GM19455 (cell line): ENCODE measurements at regions not wholly inside any gene's neighbourhood (a gene's known extent, or its start where the extent isn't known, plus 50 kb on each side); places are given as distances from the start of the nearest gene placed in this dataset.
"Not testable (repeated sequence)": the region's sequence is repeated elsewhere in the genome, so short reads cannot be mapped to it uniquely, and the experiment has no call there.

ENCODE experiments used
- ATAC-seq: cut with Tn5 transposase; IDR thresholded peaks from one replicate; pipeline ENCODE4 v1.9.1; 2021; ENCODE audit not compliant: unreplicated experiment

DNA sequence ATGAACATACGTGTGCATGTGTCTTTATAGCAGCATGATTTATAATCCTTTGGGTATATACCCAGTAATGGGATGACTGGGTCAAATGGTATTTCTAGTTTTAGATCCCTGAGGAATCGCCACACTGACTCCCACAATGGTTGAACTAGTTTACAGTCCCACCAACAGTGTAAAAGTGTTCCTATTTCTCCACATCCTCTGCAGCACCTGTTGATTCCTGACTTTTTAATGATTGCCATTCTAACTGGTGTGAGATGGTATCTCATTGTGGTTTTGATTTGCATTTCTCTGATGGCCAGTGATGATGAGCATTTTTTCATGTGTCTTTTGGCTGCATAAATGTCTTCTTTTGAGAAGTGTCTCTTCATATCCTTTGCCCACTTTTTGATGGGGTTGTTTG, 493.0 kb upstream of the PIK3R1 start:
- not testable (repeated sequence) for ATAC-seq

DNA sequence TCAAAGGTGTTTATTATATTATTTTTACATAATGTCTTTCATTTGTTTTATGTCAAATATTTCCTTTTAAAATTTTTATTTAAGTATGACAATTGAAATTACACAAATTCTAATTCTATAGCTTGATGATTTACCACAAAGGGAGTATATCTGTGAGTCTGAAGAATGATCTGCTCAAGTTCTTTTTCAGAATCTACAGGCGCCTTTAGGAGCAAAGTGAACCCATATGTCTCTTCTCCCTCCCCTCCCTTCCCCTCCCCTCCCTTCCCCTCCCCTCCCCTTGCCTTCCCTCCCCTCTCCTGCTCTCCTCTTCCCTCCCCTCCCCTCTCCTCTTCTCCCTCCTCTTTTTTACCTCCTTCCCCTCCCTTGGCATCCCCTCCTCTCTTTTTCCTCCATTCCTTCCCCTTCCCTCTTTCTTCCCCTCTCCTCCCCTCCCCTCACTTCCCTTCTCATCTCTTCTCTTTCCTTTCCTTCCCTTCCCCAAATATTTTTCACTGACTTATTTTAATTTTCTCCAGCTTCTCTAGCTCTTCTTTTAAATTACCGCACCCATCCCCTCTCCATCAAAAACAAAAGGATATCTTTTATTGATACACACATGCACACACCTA, 495.3 kb upstream of the PIK3R1 start:
- ATAC-seq = no peak

DNA sequence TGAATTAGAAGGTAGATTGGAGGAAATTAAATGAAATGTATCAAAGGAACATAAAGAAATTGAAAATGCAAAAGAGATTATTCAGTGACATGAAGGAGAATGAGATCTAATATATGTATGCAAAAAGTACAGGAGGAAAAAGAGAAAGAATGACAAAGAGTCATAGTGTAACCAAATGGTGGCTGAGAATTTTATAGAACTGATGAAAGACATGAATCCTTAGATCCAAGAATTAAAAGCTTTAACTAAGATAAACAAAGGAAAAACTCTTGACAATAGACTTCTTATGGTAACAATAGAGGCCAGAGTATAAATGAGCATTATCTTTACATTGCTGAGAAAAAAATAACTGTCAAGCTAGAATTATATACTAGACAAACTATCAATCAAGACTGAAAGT, 505.4 kb upstream of the CD180 start:
- no peak for ATAC-seq

DNA sequence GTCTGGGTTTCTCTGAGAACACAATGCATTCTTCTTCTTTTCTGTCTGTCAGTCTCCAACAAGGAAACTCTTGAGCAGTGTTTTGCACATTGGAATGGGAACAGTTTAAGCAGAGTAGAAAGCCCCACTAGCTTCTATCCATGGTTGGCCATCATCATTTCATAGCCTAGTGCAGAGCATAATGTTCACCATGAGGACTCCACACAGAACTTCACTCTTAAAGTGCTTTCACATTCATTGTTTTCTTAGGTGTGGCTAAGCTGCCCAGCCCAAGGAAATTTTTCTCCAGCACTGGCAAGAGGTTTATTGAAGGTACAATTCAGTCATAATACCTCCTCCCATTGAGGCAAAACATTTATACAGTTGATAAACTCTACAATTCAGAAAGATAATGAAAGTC, 503.0 kb upstream of the CD180 start:
- ATAC-seq = no peak

DNA sequence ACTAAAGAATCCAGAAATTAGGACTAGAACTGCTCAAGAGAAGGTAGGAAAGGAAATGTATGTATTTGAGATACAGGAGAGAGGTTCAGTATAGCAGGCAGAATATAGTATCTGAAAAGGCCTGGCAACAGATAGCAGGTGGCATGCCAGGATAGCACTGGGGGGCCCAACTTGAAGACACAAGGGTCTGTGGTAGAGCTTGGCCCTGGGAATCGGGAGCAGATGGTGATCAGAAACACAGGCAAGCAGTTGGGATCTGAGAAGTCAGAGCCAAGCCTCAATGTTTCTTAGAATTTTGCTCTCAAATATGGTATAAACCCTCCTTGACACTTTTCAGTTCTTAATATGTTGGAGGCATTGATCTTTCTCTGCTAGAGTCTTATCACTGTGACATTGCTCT, 499.8 kb upstream of the CD180 start:
- ATAC-seq = no peak

DNA sequence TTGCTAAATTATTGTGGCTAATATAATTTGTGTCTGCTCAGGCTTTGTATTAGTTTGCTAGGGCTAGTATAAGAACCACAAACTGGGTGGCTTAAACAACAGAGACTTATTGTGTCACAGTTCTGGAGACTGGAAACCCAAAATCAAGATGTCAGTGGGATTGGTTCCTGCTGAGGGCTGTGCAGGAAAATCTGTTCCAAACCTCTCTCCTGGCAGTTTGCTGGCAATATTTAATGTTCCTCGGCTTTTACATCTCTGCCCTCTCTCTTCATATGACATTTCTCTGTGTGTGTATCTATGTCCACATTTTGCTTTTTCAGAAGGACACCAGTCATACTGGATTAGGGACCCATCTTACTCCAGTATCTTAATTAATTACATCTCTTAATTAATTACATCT, 498.8 kb upstream of the CD180 start:
- ATAC-seq = no peak

DNA sequence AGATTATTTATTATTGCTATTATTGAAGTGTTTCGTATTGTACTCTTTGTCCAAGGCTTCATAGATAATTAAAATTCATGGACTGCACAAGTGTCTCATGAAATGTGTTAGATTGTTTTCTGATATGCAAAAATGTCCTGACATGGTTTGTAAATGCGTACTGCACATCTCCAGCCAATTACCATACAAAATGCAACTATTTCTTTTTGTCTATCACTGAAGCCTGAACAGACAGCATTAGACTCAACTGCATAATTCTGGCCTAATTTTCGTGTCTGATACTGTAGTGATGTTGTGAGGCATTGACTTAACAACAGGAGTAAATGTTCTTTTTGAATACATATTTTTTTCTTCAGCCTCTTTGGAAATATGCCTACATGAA, 498.2 kb upstream of the CD180 start:
- ATAC-seq = no peak

DNA sequence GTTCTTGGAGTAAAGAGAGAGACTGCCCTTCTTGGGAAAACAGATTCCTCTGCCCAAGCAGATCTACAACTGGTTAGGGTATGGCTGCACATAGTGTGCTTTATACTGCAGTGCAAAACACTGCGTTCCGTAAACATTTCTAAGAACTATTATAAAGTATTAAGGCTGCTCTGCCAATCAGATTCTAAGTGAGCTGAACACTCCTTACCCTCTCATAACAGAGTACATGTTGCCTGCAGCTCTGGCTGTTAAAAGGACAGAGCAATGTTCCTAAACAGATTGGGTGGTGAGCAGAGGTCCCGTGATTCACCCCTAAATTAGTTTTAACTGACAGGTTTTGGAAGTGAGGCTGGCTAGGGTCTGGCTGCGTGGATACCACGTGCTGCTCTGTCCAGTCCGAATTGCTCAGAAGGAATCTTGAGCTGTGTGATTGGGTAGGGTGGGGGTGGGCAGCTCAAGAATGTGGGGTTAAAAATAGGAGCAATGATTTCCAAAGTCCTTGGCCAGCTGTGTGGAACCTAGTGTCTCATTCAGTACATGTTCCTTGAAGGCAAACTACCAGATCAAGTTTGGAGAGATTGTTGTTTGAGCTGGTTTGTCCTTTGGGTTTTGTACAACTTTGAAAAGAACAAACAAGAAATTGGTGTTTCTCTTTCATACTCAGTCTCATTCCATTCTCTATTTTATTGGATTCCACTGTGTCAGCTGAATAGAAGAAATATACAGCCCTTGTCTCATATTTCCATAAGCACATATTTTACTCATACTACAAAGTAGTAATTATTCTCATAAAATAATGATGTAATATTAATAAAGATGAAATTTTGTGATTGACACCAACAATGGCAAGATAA, 497.6 kb upstream of the CD180 start:
- ATAC-seq = no peak

DNA sequence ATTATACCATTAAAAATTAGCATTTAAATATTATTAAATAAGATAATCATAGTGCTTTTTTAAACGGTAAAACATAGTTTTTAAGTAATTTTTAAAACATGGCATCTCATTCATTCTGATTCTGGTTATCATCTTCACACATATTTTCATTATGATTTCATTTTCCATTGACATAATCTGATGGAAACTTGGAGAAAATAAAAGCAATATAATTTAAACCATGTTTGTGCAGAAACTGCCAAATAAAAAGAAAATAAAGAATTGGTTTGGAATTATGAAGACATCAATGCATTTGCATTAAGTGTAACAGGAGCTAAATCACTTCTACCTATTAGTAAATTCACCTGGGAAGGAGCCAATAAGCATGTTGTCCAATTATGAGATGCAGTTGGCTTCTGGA, 490.1 kb upstream of the CD180 start:
- no peak for ATAC-seq

DNA sequence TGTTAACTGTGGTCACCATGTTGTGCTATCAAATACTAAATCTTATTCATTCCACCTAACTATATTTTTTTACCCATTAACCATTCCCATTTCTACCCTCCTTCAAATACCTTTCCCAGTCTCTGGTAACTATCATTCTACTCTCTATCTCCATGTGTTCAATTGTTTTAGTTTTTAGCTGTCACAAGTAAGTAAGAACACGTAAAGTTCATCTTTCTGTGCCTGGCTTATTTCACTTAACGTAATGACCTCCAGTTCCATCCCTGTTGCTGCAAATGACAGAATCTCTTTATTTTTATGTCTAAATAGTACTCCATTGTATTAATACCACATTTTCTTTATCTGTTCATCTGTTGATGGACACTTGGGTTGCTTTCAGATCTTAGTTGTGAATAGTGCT, 485.1 kb upstream of the CD180 start:
- no peak for ATAC-seq

DNA sequence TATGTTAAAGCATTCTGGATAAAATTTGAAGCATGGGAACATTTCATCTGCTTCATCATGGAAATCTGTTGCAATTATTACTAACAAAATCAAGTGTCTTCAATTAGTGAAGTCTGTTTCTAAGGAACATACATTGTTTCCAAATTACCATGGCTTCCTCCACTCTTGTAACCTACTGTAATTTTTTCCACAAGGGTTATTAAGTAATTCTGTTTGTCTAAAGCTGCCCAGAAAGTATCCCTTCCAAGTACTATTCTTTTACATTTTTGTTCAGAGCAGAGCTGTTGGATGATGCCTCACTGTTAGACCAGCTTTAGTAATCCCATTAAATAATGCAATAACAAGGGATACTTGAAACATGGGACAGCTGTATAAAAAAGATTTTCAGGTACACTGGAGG, 483.5 kb upstream of the CD180 start:
- no peak for ATAC-seq

DNA sequence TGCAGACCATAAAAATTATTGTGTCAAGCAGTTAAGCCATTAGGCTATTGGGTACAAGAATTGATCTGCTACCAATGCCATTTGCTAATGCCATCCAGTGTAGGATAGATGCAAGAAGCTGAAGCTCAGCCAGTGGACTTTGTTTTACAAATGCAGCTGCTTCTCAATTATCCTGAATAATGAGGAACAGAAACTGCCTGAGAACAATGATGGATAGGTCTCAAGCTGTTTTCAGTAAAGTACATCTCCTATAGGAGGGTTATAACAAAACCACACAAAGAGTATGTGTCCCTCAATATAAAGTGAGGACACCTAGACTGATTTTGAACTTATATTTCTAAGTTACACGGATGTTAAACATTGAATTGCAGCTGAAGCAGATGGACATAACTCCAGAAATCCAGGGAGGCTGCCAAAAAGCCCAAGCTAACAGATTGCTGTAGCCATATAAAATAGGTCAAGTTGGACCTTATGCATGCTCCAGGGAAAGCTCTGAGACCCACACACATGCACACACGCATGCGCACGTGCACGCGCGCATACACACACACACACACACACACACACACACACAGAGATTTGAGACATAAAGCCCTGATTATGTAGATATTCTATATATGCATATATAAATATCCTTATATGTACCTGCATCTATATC, 482.7 kb upstream of the CD180 start:
- no peak for ATAC-seq

DNA sequence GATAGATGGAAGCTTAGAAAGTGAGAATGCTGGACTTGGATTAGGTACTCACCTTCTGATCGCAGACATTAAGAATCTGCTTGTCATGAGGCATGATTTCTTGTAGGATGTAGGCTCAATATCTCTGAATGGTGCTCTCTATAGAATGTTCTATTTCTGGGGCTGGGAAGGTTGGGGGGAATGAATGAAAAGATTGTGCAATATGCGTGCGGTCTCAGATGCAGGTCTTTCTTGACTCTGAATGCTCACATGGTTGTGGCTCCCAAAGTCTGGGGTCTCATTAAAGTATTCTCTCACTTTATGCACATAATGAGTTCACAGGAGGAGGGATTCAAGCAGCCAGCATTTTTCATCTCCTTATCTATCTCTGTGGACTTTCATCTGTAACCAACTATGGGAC, 482.0 kb upstream of the CD180 start:
- no peak for ATAC-seq

DNA sequence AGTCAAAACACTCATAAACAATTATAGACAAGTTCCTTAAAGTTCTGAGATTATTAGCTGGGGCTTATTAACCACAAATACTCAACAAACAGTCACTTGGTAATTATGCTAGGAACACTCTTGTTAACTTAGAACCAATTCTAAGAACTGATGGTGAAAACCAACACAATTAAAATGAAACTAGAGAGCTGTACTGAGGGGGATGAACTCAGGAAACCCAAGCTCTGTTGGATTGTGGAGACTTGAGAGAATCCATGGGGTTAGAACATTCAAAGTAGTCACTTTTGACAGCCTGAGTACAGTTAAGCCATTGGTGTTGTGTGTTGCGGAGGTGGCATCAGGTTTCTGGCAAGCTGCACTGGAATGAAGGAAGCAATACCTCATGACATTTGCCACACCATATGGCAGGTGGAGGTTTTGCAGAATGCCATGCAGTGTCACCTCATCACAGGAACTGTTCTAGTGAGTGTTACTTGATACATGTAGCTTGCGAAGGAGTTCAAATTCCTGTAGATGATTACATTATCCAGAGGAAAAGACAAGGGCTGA, 480.9 kb upstream of the CD180 start:
- no peak for ATAC-seq

DNA sequence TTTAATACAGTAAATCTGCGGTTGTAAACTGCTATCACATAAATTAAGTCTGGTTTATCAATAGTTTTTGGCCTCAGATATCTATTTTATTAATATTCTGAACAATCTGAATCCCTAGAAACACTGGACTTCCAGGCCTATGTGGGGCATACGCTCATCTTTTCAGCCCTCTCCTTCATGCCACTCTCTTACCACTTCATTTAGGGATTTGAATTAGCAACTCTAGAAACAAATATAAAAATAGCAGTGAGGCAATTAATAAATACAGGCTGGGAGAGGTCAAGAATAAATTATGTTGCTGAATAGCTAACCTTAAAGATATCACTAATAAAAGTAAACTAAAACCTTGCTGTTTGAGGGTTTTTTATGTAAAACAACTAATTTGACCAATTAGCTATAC, 480.3 kb upstream of the CD180 start:
- ATAC-seq = no peak

DNA sequence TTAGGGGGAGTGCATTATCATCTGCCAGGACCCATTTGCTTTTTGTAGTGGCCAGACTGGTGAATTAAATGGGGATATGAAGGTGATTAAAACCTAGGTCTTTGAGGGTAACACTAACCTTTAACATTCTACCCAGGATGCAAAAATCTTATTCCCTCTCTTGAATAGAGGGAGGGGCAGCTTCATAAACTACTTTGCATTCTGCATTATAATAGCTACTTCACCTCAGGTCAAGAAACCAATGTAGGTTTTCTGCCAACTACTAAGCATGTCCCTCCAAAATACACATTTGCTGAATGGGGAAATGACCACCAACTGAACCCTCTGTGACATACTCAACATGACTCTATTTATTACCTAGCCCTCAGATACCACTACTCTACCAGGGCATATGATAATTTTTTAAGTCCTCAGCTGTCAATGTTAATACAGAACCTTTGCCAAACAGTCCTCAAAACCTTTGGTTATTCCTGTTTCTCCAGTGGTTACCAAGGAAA, 477.6 kb upstream of the CD180 start:
- no peak for ATAC-seq

DNA sequence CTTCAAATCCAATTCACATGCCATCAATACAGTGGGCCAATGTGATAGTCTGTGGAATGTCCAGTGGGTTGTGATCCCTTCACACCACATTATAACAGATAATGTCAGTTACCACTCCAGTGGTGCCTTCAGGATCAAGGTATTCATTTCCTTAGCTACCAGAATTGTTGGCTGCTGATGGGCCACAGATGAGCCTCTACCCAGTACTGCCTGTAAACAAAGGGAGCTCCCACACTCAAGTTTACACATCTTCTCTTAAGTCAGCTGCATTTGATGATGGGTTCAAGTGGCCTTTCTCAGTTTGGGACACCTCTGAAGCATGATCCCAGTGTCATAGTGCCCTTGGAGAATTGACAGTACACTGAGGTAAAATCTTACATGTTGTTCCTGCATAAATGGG, 477.0 kb upstream of the CD180 start:
- no peak for ATAC-seq

DNA sequence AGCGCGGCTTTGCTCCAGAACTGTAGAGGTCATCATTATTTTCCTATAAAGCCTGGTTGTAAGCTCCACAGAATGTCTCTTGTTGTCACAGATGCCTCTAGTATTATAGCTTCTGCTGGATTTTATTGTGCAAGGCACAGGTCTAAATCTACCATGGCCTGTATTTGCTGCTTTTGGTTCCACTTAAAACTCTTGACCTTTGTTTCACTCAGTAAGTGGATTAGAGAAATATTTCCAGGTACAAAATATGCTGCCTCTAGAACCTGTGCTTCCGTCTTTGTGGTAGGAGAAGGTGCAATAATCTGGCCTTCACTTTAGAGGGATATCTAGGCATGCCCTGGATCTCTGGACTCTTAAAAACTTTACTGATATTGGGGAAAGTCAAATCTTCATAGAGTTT, 476.6 kb upstream of the CD180 start:
- no peak for ATAC-seq

DNA sequence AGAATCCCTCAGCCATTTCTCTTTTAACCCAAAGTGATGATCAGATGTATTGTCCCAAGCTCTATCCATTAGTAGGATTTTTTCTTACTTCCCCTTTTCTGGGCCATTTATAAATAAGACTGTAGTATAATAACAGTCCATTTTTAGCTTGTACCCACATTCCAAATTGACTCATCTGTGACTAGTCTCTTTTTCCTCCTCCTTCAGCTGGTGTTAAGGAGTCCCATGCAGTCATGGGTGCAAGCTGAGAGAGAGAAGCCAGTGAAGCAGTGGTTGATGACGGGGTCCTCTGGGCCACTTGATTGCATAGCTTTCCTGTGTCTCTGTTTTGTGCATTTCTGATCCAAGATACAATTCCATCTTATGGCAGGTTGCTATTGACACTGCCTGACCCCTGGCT, 476.0 kb upstream of the CD180 start:
- ATAC-seq = no peak

DNA sequence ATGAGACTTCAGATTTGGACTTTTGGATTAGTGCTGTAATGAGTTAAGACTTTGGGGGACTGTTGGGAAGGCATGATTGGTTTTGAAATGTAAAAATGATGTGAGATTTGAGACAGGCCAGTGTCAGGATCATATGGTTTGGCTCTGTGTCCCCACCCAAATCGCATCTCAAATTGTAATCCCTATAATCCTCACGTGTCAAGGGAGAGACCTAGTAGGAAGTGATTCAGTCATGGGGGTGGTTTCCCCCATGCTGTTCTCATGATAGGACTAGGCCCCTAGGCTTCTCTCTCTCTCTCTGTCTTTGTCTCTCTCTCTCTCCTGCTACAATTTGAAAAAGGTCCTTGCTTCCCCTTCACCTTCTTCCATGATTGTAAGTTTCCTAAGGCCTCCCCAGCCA, 473.3 kb upstream of the CD180 start:
- ATAC-seq = no peak

DNA sequence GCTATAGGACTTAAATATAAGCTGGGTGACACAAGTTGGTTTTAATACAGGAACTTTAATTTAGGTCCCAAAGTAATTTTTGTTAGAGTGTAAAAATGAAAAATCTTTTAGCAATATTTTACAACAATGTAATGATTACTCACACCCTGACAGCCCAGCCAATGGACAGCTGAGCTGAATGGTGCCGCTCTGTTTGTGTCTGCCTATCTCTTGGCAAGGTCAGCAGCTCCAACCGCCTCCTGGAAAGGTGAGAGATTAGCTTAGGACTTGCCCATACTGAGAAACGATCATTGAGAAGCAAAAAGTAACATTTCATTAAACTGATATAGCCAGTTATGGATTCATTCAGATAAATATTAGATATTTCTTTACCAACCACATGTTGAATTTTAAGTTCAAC, 463.6 kb upstream of the CD180 start:
- ATAC-seq = no peak

DNA sequence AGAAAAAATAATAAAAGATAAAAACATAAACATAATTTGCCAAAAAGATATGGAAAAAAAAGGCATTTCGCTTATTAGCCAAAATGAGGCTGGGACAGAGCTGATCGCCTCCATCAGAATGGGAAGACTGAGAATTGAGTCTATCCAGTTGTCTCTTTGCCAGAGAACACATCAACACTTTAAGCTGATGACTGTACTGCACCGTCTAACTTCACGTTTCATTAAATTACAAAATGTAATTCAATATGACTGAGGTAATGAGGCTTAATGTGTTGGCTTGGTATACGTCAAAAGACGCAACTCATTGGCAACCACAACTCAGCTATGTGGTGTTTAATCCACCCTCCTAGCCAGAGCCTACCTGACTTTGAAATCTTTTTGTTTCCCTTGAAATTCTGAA, 462.7 kb upstream of the CD180 start:
- ATAC-seq = no peak
